GM12878 (cell line): ENCODE measurements at regions not wholly inside any gene's neighbourhood (a gene's known extent, or its start where the extent isn't known, plus 50 kb on each side); places are given as distances from the start of the nearest gene placed in this dataset.

Experiments used
- FOXK2 ChIP-seq: fragments of 450-650 bp; IDR thresholded peaks from 2 replicates; pipeline ENCODE4 v1.6.1; 2017; ENCODE audit warnings: mild to moderate bottlenecking, moderate library complexity
- NRF1 ChIP-seq: conservative IDR thresholded peaks from 2 replicates; pipeline ENCODE4 v1.6.1; 2011; ENCODE audit warnings: mild to moderate bottlenecking, low read depth, low read length, improper control_type of control experiment
- POLR2A ChIP-seq: IDR thresholded peaks from 2 replicates; pipeline ENCODE4 v1.6.1; 2011; ENCODE audit warnings: low read depth, mild to moderate bottlenecking, low read length
- TAF1 ChIP-seq: IDR thresholded peaks from 2 replicates; pipeline ENCODE4 v1.6.1; 2011; ENCODE audit warnings: mild to moderate bottlenecking, low read depth, low read length, borderline replicate concordance
- TF ChIP-seq, protein P1 (sequence below), 3 experiments: IDR thresholded peaks in 2 of 3; conservative IDR thresholded peaks in 1 of 3; 2 replicates each; pipeline ENCODE4 v1.5.1; 2011; ENCODE audit warnings: low read depth in 3 of 3, low read length in 3 of 3, mild to moderate bottlenecking in 3 of 3, control low read depth in 2 of 3, moderate library complexity in 2 of 3, inconsistent platforms in 1 of 3, mixed read lengths in 1 of 3; ENCODE audit not compliant: control insufficient read depth in 2 of 3, insufficient read depth in 1 of 3; ENCODE audit errors: extremely low read depth in 1 of 3

- TF ChIP-seq POLR2A (no peak), FOXK2 (no peak), NRF1 (no peak), TAF1 (no peak)
- TF ChIP-seq, protein P1, sequence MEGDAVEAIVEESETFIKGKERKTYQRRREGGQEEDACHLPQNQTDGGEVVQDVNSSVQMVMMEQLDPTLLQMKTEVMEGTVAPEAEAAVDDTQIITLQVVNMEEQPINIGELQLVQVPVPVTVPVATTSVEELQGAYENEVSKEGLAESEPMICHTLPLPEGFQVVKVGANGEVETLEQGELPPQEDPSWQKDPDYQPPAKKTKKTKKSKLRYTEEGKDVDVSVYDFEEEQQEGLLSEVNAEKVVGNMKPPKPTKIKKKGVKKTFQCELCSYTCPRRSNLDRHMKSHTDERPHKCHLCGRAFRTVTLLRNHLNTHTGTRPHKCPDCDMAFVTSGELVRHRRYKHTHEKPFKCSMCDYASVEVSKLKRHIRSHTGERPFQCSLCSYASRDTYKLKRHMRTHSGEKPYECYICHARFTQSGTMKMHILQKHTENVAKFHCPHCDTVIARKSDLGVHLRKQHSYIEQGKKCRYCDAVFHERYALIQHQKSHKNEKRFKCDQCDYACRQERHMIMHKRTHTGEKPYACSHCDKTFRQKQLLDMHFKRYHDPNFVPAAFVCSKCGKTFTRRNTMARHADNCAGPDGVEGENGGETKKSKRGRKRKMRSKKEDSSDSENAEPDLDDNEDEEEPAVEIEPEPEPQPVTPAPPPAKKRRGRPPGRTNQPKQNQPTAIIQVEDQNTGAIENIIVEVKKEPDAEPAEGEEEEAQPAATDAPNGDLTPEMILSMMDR (IDR thresholded peaks at IDR 0.05 in 2 of 3, conservative IDR thresholded peaks at IDR 0.05 in 1 of 3; ENCODE audit: control insufficient read depth in 2 of 3, extremely low read depth in 1 of 3, insufficient read depth in 1 of 3, low read depth in 3 of 3, low read length in 3 of 3) = no peak
These were observed 57.7 kb upstream of the DIO3 start for GRCh38 chr14:101503431-101504095.
